Breast epithelium (tissue), 3 donors: ENCODE measurements at regions not wholly inside any gene's neighbourhood (a gene's known extent, or its start where the extent isn't known, plus 50 kb on each side); places are given as distances from the start of the nearest gene placed in this dataset.

Experiments used
- CTCF ChIP-seq, 3 donors: fragments of 450-650 bp; IDR thresholded peaks; one replicate each; pipeline ENCODE4 v1.5.1; 2016 to 2017; ENCODE audit warnings: antibody characterized with exemption in 3 of 3, mild to moderate bottlenecking in 3 of 3, moderate library complexity in 3 of 3
- POLR2A ChIP-seq: fragments of 450-650 bp; IDR thresholded peaks from one replicate; pipeline ENCODE4 v1.6.1; 2016; ENCODE audit warnings: antibody characterized with exemption, mild to moderate bottlenecking, moderate library complexity
- POLR2AphosphoS5 ChIP-seq, 3 donors: sonication (generic); formaldehyde crosslinking; IDR thresholded peaks; one replicate each; pipeline ENCODE4 v1.6.1; 2017; ENCODE audit warnings: antibody characterized with exemption in 3 of 3

- TF ChIP-seq CTCF (IDR thresholded peaks at IDR 0.05) (no peak), POLR2A (no peak), POLR2AphosphoS5 (IDR thresholded peaks at IDR 0.05) (no peak)
These were observed 211.9 kb downstream of the HAO1 start for GRCh38 chr20:7728338-7728737.
